PFSK-1 (cell line): ENCODE measurements at regions not wholly inside any gene's neighbourhood (a gene's known extent, or its start where the extent isn't known, plus 50 kb on each side); places are given as distances from the start of the nearest gene placed in this dataset.

Experiments used
- FOXP2 ChIP-seq: optimal IDR thresholded peaks from 2 replicates; pipeline ENCODE3; 2011; ENCODE audit warnings: borderline replicate concordance, control low read depth, inconsistent platforms; ENCODE audit not compliant: insufficient read depth; ENCODE audit errors: extremely low read length, extremely low read depth
- POLR2AphosphoS5 ChIP-seq: IDR thresholded peaks from 2 replicates; pipeline ENCODE4 v1.6.1; 2012; ENCODE audit warnings: low read depth, mild to moderate bottlenecking, control low read depth, low read length, moderate library complexity
- REST ChIP-seq, 2 experiments: IDR thresholded peaks; 2 replicates each; pipeline versions ENCODE4 v1.6.1 to v1.8.0; 2011 to 2012; ENCODE audit warnings: low read depth in 2 of 2, low read length in 2 of 2, control low read depth in 1 of 2, inconsistent platforms in 1 of 2, mild to moderate bottlenecking in 1 of 2, moderate library complexity in 1 of 2; ENCODE audit not compliant: insufficient read depth in 1 of 2
- SIN3A ChIP-seq: IDR thresholded peaks from 2 replicates; pipeline ENCODE4 v1.6.1; 2012; ENCODE audit warnings: mild to moderate bottlenecking, low read length, moderate library complexity, borderline replicate concordance; ENCODE audit not compliant: insufficient read depth
- TAF1 ChIP-seq: IDR thresholded peaks from 2 replicates; pipeline ENCODE4 v1.6.1; 2012; ENCODE audit warnings: low read length, control low read depth, borderline replicate concordance; ENCODE audit not compliant: insufficient read depth

- TF ChIP-seq TAF1: no peak
- no peak for TF ChIP-seq SIN3A
- TF ChIP-seq REST (IDR thresholded peaks at IDR 0.05; ENCODE audit: insufficient read depth in 1 of 2, low read depth in 2 of 2, low read length in 2 of 2): no peak
- TF ChIP-seq POLR2AphosphoS5: no peak
- TF ChIP-seq FOXP2: no peak
These were observed 1274.6 kb downstream of the SLITRK5 start for GRCh38 chr13:88945793-88946192.

GRCh38 chr13:88948501-88948900 is 1277.3 kb downstream of the SLITRK5 start:
- no peak for TF ChIP-seq TAF1
- TF ChIP-seq POLR2AphosphoS5: no peak
- no peak for TF ChIP-seq SIN3A
- no peak for TF ChIP-seq FOXP2
- TF ChIP-seq REST (IDR thresholded peaks at IDR 0.05; ENCODE audit: insufficient read depth in 1 of 2, low read depth in 2 of 2, low read length in 2 of 2): no peak

- no peak for TF ChIP-seq TAF1
- TF ChIP-seq REST (IDR thresholded peaks at IDR 0.05; ENCODE audit: insufficient read depth in 1 of 2, low read depth in 2 of 2, low read length in 2 of 2): no peak
- TF ChIP-seq FOXP2: no peak
- no peak for TF ChIP-seq SIN3A
- no peak for TF ChIP-seq POLR2AphosphoS5
These were observed 1287.7 kb downstream of the SLITRK5 start for GRCh38 chr13:88958821-88959220.

GRCh38 chr13:88976466-88976865 is 1305.3 kb downstream of the SLITRK5 start:
- TF ChIP-seq REST (IDR thresholded peaks at IDR 0.05; ENCODE audit: insufficient read depth in 1 of 2, low read depth in 2 of 2, low read length in 2 of 2): no peak
- no peak for TF ChIP-seq POLR2AphosphoS5
- TF ChIP-seq SIN3A: no peak

- TF ChIP-seq POLR2AphosphoS5: no peak
- no peak for TF ChIP-seq REST (IDR thresholded peaks at IDR 0.05; ENCODE audit: insufficient read depth in 1 of 2, low read depth in 2 of 2, low read length in 2 of 2)
- TF ChIP-seq FOXP2: no peak
- TF ChIP-seq SIN3A: no peak
- TF ChIP-seq TAF1: no peak
These were observed 1307.4 kb downstream of the SLITRK5 start for GRCh38 chr13:88978607-88979006.
